Nephron (organoid): ENCODE measurements at regions not wholly inside any gene's neighbourhood (a gene's known extent, or its start where the extent isn't known, plus 50 kb on each side); places are given as distances from the start of the nearest gene placed in this dataset.
"Not testable (repeated sequence)": the region's sequence is repeated elsewhere in the genome, so short reads cannot be mapped to it uniquely, and the experiment has no call there.

Experiments
- H3K27ac Mint-ChIP-seq, 3 experiments: 2 replicates each; pipeline ENCODE4 v1.8.0; 2020; ENCODE audit warnings: mixed read lengths in 3 of 3, mild to moderate bottlenecking in 2 of 3, moderate library complexity in 1 of 3
- H3K27me3 Mint-ChIP-seq: 2 replicates; pipeline ENCODE4 v1.8.0; 2021; ENCODE audit warnings: low read depth, mild to moderate bottlenecking, moderate library complexity, mixed read lengths
- H3K36me3 Mint-ChIP-seq: 2 replicates; pipeline ENCODE4 v1.8.0; 2020; ENCODE audit warnings: low read depth, mixed read lengths
- H3K4me1 Mint-ChIP-seq: 2 replicates; pipeline ENCODE4 v1.8.0; 2020; ENCODE audit warnings: mixed read lengths
- H3K4me3 Mint-ChIP-seq, 3 experiments: 2 replicates each; pipeline ENCODE4 v1.8.0; 2020; ENCODE audit warnings: mild to moderate bottlenecking in 3 of 3, mixed read lengths in 3 of 3, moderate library complexity in 2 of 3
- H3K9me3 Mint-ChIP-seq: 2 replicates; pipeline ENCODE4 v1.8.0; 2020; ENCODE audit warnings: mixed read lengths
- TF ChIP-seq, protein P1 (sequence below), 3 experiments: fragments of 200-600 bp; sonication (generic); IDR thresholded peaks; one replicate each; pipeline ENCODE4 v1.5.0; 2021; ENCODE audit warnings: antibody characterized with exemption in 3 of 3; ENCODE audit not compliant: unreplicated experiment in 3 of 3

DNA sequence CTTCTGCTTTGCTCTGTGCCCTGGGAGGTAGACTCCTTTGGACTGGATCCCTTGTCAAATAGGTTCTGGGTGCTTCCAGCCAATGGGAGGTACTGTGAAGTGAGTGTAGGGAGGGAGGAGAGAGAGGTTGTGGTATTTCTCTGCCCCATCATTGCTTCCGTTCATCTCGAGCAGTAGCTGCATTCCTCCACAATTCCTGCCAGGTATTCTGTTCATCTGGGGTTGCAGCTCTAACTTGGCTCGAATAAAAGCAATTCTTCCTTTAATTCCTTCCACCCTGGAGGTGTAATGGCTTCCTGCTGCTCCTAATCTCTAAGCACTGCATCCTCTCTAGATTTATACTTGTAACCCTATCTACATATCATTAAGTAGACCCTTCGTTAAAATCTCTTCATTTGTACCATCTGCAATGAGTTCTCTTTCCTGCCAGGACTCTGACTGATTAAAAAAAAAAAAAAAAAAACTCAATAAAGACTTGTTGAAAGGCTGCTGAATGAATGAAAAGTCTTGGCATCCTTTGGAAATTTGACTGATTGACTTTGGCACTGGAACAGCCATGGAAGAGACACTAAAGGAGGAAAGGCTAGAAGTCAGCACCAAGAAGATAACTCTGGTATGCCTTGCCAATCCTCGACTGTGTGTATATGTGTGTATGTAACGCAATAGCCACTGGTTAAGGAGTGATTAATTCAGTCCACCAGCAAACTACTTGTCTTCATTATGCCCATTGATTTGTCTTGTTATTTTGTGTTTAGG, 616.9 kb upstream of the SOX9 start:
- TF ChIP-seq, protein P1, sequence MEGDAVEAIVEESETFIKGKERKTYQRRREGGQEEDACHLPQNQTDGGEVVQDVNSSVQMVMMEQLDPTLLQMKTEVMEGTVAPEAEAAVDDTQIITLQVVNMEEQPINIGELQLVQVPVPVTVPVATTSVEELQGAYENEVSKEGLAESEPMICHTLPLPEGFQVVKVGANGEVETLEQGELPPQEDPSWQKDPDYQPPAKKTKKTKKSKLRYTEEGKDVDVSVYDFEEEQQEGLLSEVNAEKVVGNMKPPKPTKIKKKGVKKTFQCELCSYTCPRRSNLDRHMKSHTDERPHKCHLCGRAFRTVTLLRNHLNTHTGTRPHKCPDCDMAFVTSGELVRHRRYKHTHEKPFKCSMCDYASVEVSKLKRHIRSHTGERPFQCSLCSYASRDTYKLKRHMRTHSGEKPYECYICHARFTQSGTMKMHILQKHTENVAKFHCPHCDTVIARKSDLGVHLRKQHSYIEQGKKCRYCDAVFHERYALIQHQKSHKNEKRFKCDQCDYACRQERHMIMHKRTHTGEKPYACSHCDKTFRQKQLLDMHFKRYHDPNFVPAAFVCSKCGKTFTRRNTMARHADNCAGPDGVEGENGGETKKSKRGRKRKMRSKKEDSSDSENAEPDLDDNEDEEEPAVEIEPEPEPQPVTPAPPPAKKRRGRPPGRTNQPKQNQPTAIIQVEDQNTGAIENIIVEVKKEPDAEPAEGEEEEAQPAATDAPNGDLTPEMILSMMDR (IDR thresholded peaks at IDR 0.05; ENCODE audit: unreplicated experiment in 3 of 3): no peak
- Mint-ChIP-seq H3K36me3 (no peaks in the 10 kb centered on the region), H3K4me1 (no peaks in the 10 kb centered on the region), H3K9me3 (no peaks in the 10 kb centered on the region), H3K4me3 (no peak overlapping the region), H3K27me3 (peaks cover 23% of the 10 kb centered on the region), H3K27ac (no peak overlapping the region)

DNA sequence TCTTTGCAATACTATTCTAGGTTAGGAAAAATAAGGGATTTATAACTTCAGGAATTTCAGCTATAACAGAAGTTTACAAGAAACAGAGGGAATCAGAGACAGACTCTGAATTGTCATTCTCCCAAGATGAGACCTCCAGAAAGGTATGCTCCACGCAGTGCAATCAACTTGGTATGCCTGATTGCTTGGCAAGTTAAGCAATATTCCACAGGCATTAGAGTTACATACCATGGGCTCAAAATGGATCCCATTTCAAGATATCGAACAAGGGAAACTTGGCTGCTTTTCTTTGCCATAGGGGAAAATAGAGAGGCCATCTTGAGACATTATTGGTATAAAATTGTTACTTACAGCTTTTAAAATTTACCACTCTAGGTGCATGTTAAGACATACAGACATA, 615.6 kb upstream of the SOX9 start:
- Mint-ChIP-seq H3K9me3 (no peaks in the 10 kb centered on the region), H3K4me1 (no peaks in the 10 kb centered on the region), H3K27ac (no peak overlapping the region), H3K27me3 (peaks cover 31% of the 10 kb centered on the region), H3K36me3 (no peaks in the 10 kb centered on the region), H3K4me3 (no peak overlapping the region)
- TF ChIP-seq, protein P1 (IDR thresholded peaks at IDR 0.05; ENCODE audit: unreplicated experiment in 3 of 3): no peak

DNA sequence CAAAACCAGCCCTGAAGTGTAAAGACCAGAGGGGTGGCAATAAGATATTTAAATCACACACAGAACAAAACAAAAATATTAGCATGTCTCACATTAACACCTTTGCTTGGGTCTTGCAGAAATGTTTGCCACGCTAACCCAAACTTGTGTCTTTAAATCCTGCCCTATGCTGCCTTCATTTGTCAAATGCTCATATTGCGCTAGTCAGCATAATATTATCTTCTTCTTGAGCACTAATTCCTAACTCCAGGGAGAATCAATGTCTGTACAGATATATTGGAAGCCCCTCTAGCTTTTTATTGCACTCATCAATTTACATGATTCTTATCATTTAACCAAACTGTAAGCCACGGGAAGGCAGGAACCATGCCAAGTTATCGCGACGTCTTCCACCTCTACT, 614.8 kb upstream of the SOX9 start:
- Mint-ChIP-seq H3K9me3 (no peaks in the 10 kb centered on the region), H3K4me1 (peaks cover under 1% of the 10 kb centered on the region), H3K36me3 (no peaks in the 10 kb centered on the region), H3K27me3 (peaks cover 31% of the 10 kb centered on the region), H3K27ac (no peak overlapping the region), H3K4me3 (no peak overlapping the region)
- TF ChIP-seq, protein P1 (IDR thresholded peaks at IDR 0.05; ENCODE audit: unreplicated experiment in 3 of 3): no peak

DNA sequence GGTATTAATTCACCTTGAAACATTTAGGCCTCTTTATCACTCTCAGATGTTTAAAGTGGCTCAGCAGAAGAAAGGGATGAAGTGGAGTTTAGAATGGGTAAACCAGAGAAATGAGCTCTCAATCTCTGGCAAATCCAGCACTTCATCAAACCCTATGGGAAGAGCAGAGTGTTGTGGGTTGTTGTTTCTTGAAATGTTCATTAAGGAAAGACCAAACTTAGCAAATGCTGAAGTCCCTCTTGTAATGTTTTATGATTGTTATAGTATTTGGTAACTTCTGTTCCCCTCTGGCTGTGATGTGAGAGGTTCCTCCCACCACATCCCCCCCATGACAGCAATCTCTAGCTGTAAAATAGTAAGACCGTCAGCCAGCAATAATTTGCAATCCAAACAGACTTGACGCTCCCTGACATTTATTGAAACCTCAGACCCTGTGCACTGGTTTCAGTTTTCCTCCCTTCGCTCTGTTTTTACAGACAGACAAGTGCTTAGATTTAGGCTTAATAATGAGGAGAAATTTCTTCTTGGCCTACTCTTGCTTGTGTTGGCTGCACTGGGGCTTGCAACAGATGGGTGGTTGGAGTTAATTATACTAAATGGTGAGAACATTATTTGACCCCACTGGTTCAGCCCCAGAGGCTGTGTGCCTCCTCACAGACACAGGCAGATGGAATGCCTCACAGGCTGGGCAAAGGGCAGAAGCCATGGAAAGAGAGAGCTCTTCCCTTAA, 609.4 kb upstream of the SOX9 start:
- Mint-ChIP-seq H3K36me3 (no peaks in the 10 kb centered on the region), H3K27ac (peak overlapping the region; percentile 26 to 87 (median 49)), H3K4me1 (peaks cover 20% of the 10 kb centered on the region), H3K4me3 (peak overlapping the region in 1 of 3 experiments; percentile 0), H3K27me3 (peaks cover 43% of the 10 kb centered on the region), H3K9me3 (no peaks in the 10 kb centered on the region)
- TF ChIP-seq, protein P1 (IDR thresholded peaks at IDR 0.05; ENCODE audit: unreplicated experiment in 3 of 3): no peak

DNA sequence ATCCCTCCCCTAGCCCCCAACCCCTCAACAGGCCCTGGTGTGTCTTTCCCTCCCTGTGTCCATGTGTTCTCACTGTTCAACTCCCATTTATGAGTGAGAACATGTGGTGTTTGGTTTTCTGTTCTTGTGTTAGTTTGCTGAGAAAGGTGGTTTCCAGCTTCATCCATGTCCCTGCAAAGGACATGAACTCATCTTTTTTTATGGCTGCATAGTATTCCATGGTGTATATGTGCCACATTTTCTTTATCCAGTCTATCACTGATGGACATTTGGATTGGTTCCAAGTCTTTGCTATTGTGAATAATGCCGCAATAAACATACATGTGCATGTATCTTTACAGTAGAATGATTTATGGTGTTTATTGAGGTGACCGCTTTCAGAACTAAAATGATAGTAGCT, 607.1 kb upstream of the SOX9 start:
- Mint-ChIP-seq H3K4me1 (peaks cover 20% of the 10 kb centered on the region), H3K27me3 (peaks cover 40% of the 10 kb centered on the region)
- H3K27ac Mint-ChIP-seq, H3K4me3 Mint-ChIP-seq, H3K36me3 Mint-ChIP-seq, H3K9me3 Mint-ChIP-seq: not testable (repeated sequence)

DNA sequence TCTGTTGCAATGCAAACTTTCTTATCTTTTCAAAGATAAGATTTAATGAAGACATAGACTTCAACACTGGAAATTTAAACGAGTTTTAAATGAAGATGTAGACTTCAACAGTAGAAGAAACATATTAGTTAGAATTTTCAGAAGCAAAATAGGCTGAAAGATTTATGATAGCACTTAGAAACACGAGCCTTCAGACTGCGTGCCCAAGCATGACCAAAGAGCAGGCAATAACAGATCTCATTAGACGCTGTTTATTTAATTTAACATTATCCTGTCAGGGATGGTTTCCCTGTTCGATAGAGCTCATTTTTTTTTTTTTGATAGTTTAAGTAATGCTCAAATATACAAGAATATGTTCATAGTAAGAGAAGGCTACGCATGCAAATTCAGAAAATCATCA, 604.7 kb upstream of the SOX9 start:
- TF ChIP-seq, protein P1 (IDR thresholded peaks at IDR 0.05; ENCODE audit: unreplicated experiment in 3 of 3): no peak
- Mint-ChIP-seq H3K36me3 (no peaks in the 10 kb centered on the region), H3K27me3 (peaks cover 40% of the 10 kb centered on the region), H3K4me3 (no peak overlapping the region), H3K9me3 (no peaks in the 10 kb centered on the region), H3K4me1 (peaks cover 18% of the 10 kb centered on the region), H3K27ac (no peak overlapping the region)
